Right ventricle myocardium superior (tissue), 1 donor: ENCODE measurements at regions not wholly inside any gene's neighbourhood (a gene's known extent, or its start where the extent isn't known, plus 50 kb on each side); places are given as distances from the start of the nearest gene placed in this dataset.

Experiments
- ATAC-seq: fragments of 200-7000 bp; cut with Tn5 transposase; one replicate; pipeline ENCODE4 v1.9.1; 2020; ENCODE audit warnings: mild to moderate bottlenecking; ENCODE audit not compliant: poor library complexity
- DNase-seq: peaks from one replicate; pipeline ENCODE4 v3.0.0-alpha.2; 2020
- intact Hi-C: fragments of 100-400 bp; cut with DNase I; formaldehyde crosslinking; loops from one replicate; pipeline ENCODE4 v1.11.2; 2022
- donor health status: DM: no; HTN: yes; CAD: no; lungs with severe emphysema.

GRCh38 chr6:99841297-99841696 is 152.7 kb downstream of the MCHR2 start:
- DNase-seq = no peak
- intact Hi-C loops = no loop called here
- no peak for ATAC-seq

- intact Hi-C loops = no loop called here
These were observed 148.0 kb downstream of the MCHR2 start for GRCh38 chr6:99846006-99846405.

GRCh38 chr6:99850841-99851240 is 143.2 kb downstream of the MCHR2 start:
- intact Hi-C loops = no loop called here
- DNase-seq = no peak
- no peak for ATAC-seq

More at GRCh38 chr6:99846006-99846405, 148.0 kb downstream of the MCHR2 start:
- no peak for ATAC-seq
- DNase-seq = no peak

GRCh38 chr6:99852031-99852430 is 142.0 kb downstream of the MCHR2 start:
- DNase-seq (no peak), ATAC-seq (no peak)
- intact Hi-C loops = no loop called here

GRCh38 chr6:99867026-99867425 is 127.0 kb downstream of the MCHR2 start:
- intact Hi-C loops = loop anchor here (5.0 kb wide), 1 partner anchor 230 kb away; no protein-coding TSS in a partner anchor

GRCh38 chr6:99868074-99868702 is 125.8 kb downstream of the MCHR2 start:
- intact Hi-C loops = loop anchor here (5.0 kb wide), 1 partner anchor 229 kb away; no protein-coding TSS in a partner anchor
- DNase-seq (peak; percentile 80), ATAC-seq (peak; percentile 80)

More at GRCh38 chr6:99867026-99867425, 127.0 kb downstream of the MCHR2 start:
- DNase-seq = no peak
- ATAC-seq = no peak
